Tibial nerve (tissue), 4 donors: ENCODE measurements at regions not wholly inside any gene's neighbourhood (a gene's known extent, or its start where the extent isn't known, plus 50 kb on each side); places are given as distances from the start of the nearest gene placed in this dataset.

Experiments
- EP300 ChIP-seq, 2 donors: sonication (generic); formaldehyde crosslinking; IDR thresholded peaks; one replicate each; pipeline ENCODE4 v1.6.1; 2017; ENCODE audit warnings: antibody characterized with exemption in 2 of 2, mild to moderate bottlenecking in 1 of 2
- TF ChIP-seq, protein P1 (sequence below), 5 experiments: fragments of 200-600 bp in 3 of 5; fragments of 450-650 bp in 2 of 5; sonication (generic) in 3 of 5; IDR thresholded peaks; one replicate each; pipeline ENCODE4 v1.5.1; 2016 to 2019; ENCODE audit warnings: antibody characterized with exemption in 5 of 5, mild to moderate bottlenecking in 3 of 5, moderate library complexity in 2 of 5

- TF ChIP-seq, protein P1, sequence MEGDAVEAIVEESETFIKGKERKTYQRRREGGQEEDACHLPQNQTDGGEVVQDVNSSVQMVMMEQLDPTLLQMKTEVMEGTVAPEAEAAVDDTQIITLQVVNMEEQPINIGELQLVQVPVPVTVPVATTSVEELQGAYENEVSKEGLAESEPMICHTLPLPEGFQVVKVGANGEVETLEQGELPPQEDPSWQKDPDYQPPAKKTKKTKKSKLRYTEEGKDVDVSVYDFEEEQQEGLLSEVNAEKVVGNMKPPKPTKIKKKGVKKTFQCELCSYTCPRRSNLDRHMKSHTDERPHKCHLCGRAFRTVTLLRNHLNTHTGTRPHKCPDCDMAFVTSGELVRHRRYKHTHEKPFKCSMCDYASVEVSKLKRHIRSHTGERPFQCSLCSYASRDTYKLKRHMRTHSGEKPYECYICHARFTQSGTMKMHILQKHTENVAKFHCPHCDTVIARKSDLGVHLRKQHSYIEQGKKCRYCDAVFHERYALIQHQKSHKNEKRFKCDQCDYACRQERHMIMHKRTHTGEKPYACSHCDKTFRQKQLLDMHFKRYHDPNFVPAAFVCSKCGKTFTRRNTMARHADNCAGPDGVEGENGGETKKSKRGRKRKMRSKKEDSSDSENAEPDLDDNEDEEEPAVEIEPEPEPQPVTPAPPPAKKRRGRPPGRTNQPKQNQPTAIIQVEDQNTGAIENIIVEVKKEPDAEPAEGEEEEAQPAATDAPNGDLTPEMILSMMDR (IDR thresholded peaks at IDR 0.05) = no peak
- TF ChIP-seq EP300 (IDR thresholded peaks at IDR 0.05) = no peak
Measured at GRCh38 chr5:73354406-73354805, 94.2 kb downstream of the FOXD1 start.
